Suprapubic skin (tissue), 4 donors: ENCODE measurements at regions not wholly inside any gene's neighbourhood (a gene's known extent, or its start where the extent isn't known, plus 50 kb on each side); places are given as distances from the start of the nearest gene placed in this dataset.

Experiments
- DNase-seq, 2 donors: peaks; one replicate each; pipeline ENCODE4 v3.0.0-alpha.2; 2019; ENCODE audit warnings: low spot score in 2 of 2
- H3K27ac ChIP-seq: fragments of 200-600 bp; sonication (generic); one replicate; pipeline ENCODE4 v1.5.1; 2019
- H3K27me3 ChIP-seq: fragments of 200-600 bp; sonication (generic); one replicate; pipeline ENCODE4 v1.5.1; 2019
- H3K36me3 ChIP-seq: fragments of 200-600 bp; sonication (generic); one replicate; pipeline ENCODE4 v1.5.1; 2019
- H3K4me1 ChIP-seq: fragments of 200-600 bp; sonication (generic); one replicate; pipeline ENCODE4 v1.5.1; 2019
- H3K4me3 ChIP-seq: fragments of 200-600 bp; sonication (generic); one replicate; pipeline ENCODE4 v1.5.1; 2019; ENCODE audit warnings: mild to moderate bottlenecking
- H3K9me3 ChIP-seq: fragments of 200-600 bp; sonication (generic); one replicate; pipeline ENCODE4 v1.5.1; 2019
- EP300 ChIP-seq: sonication (generic); formaldehyde crosslinking; IDR thresholded peaks from one replicate; pipeline ENCODE4 v1.6.1; 2017; ENCODE audit warnings: antibody characterized with exemption
- POLR2A ChIP-seq, 2 donors: fragments of 450-650 bp; IDR thresholded peaks; one replicate each; pipeline ENCODE4 v1.6.1; 2017; ENCODE audit warnings: antibody characterized with exemption in 2 of 2, mild to moderate bottlenecking in 2 of 2, moderate library complexity in 2 of 2
- POLR2AphosphoS5 ChIP-seq, 3 donors: sonication (generic); formaldehyde crosslinking; IDR thresholded peaks; one replicate each; pipeline ENCODE4 v1.6.1; 2017; ENCODE audit warnings: antibody characterized with exemption in 3 of 3
- WGBS: methylation state at CpG from one replicate; pipeline ENCODE4 v1.1.5; 2018; 5-methylcytosine and 5-hydroxymethylcytosine counted together
- TF ChIP-seq, protein P1 (sequence below), 2 donors: fragments of 200-600 bp in 1 of 2; fragments of 450-650 bp in 1 of 2; sonication (generic) in 1 of 2; IDR thresholded peaks; one replicate each; pipeline ENCODE4 v1.5.1; 2016 to 2019; ENCODE audit warnings: antibody characterized with exemption in 2 of 2, mild to moderate bottlenecking in 1 of 2, moderate library complexity in 1 of 2

DNA sequence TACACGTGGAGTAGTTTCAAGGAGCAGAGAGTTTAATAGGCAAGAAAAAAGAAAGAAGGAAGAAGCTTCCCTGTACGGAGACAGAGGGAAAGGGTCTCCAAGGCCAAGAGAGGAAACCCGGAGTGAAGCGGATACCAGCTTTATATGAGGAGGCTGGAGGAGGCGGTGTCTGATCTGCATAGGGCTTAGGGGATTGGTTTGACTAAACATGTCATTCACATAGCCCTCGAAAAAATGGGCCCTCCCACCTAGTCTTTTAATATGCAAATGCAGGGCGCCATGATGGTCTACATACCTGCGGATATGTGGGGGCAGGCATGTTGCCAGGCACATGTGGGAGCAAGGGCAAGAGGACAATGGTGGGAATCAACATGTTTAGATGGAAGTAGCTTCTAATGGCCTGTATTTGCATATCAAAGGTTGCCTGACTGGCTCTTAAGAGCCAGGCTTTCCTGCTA, 103.1 kb upstream of the UGT8 start:
- Histone ChIP-seq H3K4me1 (no peaks in the 10 kb centered on the region), H3K36me3 (no peaks in the 10 kb centered on the region), H3K27ac (no peak overlapping the region), H3K4me3 (no peak overlapping the region), H3K27me3 (no peaks in the 10 kb centered on the region), H3K9me3 (no peaks in the 10 kb centered on the region)
- DNase-seq = no peak
- WGBS = 49% methylated on average over 8 of the region's 8 CpGs
- TF ChIP-seq POLR2AphosphoS5 (IDR thresholded peaks at IDR 0.05) (no peak), EP300 (no peak)

DNA sequence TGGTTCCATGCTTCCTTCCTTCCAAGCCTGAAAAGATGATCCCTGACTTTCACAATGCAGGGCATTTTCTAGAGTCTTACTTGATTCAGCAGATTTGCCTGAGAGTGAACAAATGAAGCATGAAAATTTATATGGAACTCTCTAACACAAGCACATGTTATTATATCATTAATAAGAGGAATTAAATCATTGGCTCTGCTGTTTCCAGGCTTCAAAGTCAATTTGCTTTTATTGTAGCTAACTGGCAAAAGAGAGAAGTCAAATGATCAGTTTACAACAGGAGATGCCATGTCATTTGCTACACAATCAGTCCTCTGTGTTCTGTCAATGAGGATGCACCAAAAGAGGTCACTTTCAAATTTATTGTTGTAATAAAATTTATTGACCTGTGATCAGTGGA, 101.5 kb upstream of the UGT8 start:
- Histone ChIP-seq H3K27me3 (no peaks in the 10 kb centered on the region), H3K4me3 (no peak overlapping the region), H3K4me1 (no peaks in the 10 kb centered on the region), H3K9me3 (no peaks in the 10 kb centered on the region), H3K27ac (no peak overlapping the region), H3K36me3 (no peaks in the 10 kb centered on the region)
- TF ChIP-seq POLR2A (IDR thresholded peaks at IDR 0.05) (no peak), EP300 (no peak), POLR2AphosphoS5 (IDR thresholded peaks at IDR 0.05) (no peak)
- TF ChIP-seq, protein P1, sequence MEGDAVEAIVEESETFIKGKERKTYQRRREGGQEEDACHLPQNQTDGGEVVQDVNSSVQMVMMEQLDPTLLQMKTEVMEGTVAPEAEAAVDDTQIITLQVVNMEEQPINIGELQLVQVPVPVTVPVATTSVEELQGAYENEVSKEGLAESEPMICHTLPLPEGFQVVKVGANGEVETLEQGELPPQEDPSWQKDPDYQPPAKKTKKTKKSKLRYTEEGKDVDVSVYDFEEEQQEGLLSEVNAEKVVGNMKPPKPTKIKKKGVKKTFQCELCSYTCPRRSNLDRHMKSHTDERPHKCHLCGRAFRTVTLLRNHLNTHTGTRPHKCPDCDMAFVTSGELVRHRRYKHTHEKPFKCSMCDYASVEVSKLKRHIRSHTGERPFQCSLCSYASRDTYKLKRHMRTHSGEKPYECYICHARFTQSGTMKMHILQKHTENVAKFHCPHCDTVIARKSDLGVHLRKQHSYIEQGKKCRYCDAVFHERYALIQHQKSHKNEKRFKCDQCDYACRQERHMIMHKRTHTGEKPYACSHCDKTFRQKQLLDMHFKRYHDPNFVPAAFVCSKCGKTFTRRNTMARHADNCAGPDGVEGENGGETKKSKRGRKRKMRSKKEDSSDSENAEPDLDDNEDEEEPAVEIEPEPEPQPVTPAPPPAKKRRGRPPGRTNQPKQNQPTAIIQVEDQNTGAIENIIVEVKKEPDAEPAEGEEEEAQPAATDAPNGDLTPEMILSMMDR (IDR thresholded peaks at IDR 0.05) = no peak
- no peak for DNase-seq

DNA sequence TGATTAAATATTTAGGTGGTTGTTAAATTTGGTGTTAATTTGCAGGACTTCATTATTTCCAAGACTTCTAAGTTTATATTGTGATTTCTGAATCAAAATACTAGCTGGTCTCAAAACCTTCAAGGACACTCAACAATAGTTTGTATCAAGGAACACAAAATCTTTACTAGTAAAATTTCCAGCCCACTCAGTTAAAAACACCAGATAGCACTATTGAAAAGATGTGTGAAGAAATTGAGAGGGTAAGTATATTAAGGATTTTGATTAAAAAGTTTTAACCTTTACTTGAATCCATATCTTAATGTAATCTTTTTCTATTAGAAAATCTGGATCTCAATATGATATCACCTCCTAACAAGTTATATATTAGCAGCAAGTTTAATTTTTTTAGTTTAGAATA, 89.3 kb upstream of the UGT8 start:
- H3K4me3 ChIP-seq = no peak overlapping the region
- H3K27ac ChIP-seq = no peak overlapping the region
- no peaks in the 10 kb centered on the region for H3K9me3 ChIP-seq
- no peaks in the 10 kb centered on the region for H3K36me3 ChIP-seq
- no peak for DNase-seq
- no peaks in the 10 kb centered on the region for H3K27me3 ChIP-seq
- no peaks in the 10 kb centered on the region for H3K4me1 ChIP-seq
- TF ChIP-seq POLR2A (IDR thresholded peaks at IDR 0.05) (no peak), EP300 (no peak)

DNA sequence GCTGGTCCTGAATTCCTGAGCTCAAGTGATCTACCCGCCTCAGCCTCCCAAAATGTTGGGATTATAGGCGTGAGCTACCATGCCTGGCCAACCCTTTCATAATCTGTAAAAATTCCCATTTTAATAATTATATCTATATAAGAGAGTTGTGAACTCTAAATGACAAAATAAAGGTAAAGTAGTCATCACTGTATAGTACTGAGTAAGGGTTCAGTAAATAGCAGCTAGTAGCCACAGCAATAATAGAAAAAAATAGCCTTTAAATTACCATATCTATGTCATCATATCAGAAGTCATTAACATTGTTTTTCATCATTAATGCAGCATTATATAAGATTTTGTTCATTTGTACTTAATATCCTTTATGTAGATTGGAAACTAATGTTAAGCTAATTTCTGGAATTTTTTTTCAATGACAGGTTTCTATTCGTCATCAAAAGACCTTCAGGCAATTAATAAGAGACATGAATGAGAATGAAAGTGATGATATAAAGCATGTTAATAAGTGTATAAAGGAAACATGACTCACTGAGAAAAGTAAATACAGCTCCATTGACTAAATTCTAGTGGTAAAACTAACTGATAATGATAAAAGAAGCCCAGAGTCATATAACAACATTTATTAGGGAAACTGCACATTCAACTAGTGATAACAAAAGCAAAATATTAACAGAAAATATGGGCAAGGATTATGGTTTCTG, 85.9 kb upstream of the UGT8 start:
- Histone ChIP-seq H3K4me3 (no peak overlapping the region), H3K9me3 (no peaks in the 10 kb centered on the region), H3K36me3 (no peaks in the 10 kb centered on the region), H3K27ac (no peak overlapping the region), H3K27me3 (no peaks in the 10 kb centered on the region), H3K4me1 (no peaks in the 10 kb centered on the region)
- TF ChIP-seq POLR2A (IDR thresholded peaks at IDR 0.05) (no peak), POLR2AphosphoS5 (IDR thresholded peaks at IDR 0.05) (no peak), EP300 (no peak)
- WGBS = 70% methylated on average over 3 of the region's 3 CpGs
- DNase-seq = no peak

DNA sequence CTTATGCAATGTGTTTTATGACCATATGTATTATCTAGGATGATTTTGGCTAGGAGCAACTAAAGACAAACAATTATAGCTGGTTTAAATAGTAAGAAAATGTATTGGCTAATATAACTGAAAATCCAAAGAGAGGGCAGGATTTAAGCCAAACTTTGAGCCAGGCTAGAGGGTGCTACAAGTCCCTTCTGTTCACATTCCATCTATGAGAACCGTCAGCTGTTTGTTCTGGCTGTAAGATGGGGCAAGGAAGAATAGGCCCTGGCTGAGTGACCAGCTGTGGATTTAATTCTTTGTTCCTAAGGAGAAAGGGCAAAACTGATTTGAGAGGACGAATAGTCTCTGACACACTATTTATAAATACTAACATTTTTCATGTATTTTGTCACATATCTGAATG, 79.2 kb upstream of the UGT8 start:
- 50% methylated on average over 2 of the region's 2 CpGs for WGBS
- Histone ChIP-seq H3K9me3 (no peaks in the 10 kb centered on the region), H3K27me3 (no peaks in the 10 kb centered on the region), H3K36me3 (no peaks in the 10 kb centered on the region), H3K4me1 (no peaks in the 10 kb centered on the region), H3K27ac (no peak overlapping the region), H3K4me3 (no peak overlapping the region)
- no peak for DNase-seq
- no peak for TF ChIP-seq EP300
- TF ChIP-seq POLR2AphosphoS5 (IDR thresholded peaks at IDR 0.05) = no peak
- TF ChIP-seq POLR2A (IDR thresholded peaks at IDR 0.05) = no peak
- TF ChIP-seq, protein P1 (IDR thresholded peaks at IDR 0.05) = no peak

DNA sequence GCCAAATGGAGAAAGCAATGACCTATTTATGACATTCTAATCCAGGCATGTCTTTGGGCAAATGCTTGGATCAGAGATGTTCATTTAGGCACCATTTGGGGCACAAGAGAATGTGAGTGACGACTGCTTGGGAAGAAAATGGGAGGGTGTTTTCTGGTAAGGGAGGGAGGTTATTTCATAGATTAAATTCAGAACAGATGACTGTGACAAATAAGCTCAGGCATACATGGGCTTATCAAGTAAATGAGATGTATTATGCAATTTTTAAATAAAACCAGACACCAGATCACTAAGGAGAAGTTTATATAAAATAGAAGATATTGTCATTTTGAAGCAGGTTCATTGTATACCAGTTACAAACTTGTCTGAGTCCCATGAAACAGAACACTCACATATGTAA, 71.4 kb upstream of the UGT8 start:
- H3K27me3 ChIP-seq = no peaks in the 10 kb centered on the region
- H3K4me1 ChIP-seq = no peaks in the 10 kb centered on the region
- H3K4me3 ChIP-seq = no peak overlapping the region
- no peaks in the 10 kb centered on the region for H3K9me3 ChIP-seq
- TF ChIP-seq POLR2AphosphoS5 (IDR thresholded peaks at IDR 0.05) (no peak), EP300 (no peak), POLR2A (IDR thresholded peaks at IDR 0.05) (no peak)
- TF ChIP-seq, protein P1 (IDR thresholded peaks at IDR 0.05) = no peak
- DNase-seq = no peak
- H3K27ac ChIP-seq = no peak overlapping the region
- WGBS = 38% methylated on average over 1 of the region's 1 CpG
- no peaks in the 10 kb centered on the region for H3K36me3 ChIP-seq

DNA sequence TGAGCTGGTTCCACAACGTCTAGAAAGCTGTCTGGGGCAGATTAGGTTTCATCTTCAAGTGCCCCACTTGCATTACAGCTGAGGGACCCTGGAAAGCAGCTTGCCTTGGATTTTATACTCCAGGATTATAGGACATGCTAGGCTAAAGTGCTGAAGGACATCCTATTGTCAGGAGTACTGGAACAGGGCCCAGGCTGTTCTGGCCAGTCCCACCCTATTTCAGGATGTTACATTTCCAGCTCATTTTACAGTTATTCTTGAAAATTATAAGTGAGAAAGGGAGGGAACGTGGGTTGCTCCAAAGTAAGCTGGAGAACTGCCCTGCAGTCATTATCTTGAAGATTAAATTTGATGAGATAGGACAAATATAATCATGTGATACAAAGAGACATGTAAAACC, 71.0 kb upstream of the UGT8 start:
- H3K9me3 ChIP-seq = no peaks in the 10 kb centered on the region
- H3K27ac ChIP-seq = no peak overlapping the region
- WGBS = 9% methylated on average over 2 of the region's 2 CpGs
- no peak for DNase-seq
- no peaks in the 10 kb centered on the region for H3K4me1 ChIP-seq
- no peaks in the 10 kb centered on the region for H3K27me3 ChIP-seq
- no peaks in the 10 kb centered on the region for H3K36me3 ChIP-seq
- H3K4me3 ChIP-seq = no peak overlapping the region
- no peak for TF ChIP-seq EP300
- TF ChIP-seq POLR2A (IDR thresholded peaks at IDR 0.05) = no peak
- TF ChIP-seq, protein P1 (IDR thresholded peaks at IDR 0.05) = no peak
- TF ChIP-seq POLR2AphosphoS5 (IDR thresholded peaks at IDR 0.05) = no peak
